H1 (cell line): ENCODE measurements at regions not wholly inside any gene's neighbourhood (a gene's known extent, or its start where the extent isn't known, plus 50 kb on each side); places are given as distances from the start of the nearest gene placed in this dataset.

Experiments used
- CTCF ChIA-PET: fragments of 300-600 bp; sonication (Branson Sonifier 250); formaldehyde crosslinking; loops from one replicate; lab custom pipeline; 2021; ENCODE audit not compliant: partially characterized antibody; lab: Charles Lee
- POLR2A ChIA-PET: fragments of 300-600 bp; sonication (Branson Sonifier 250); formaldehyde crosslinking; loops from one replicate; lab custom pipeline; 2021; ENCODE audit warnings: inconsistent platforms; ENCODE audit not compliant: partially characterized antibody; lab: Charles Lee
- DNase-seq, 2 experiments: peaks; one replicate each; pipeline versions ENCODE4 v3.0.0 to v3.0.0-alpha.2; 2010 to 2022; ENCODE audit warnings: low spot score in 2 of 2, low read depth in 1 of 2, mixed read lengths in 1 of 2
- FAIRE-seq: peaks from 2 replicates; lab custom pipeline; 2011; peaks lifted over from hg19 to GRCh38; lab: Jason Lieb, UNC
- H2AFZ ChIP-seq: 2 replicates; pipeline ENCODE4 v1.8.1; 2012; ENCODE audit warnings: low read length, inconsistent platforms
- H2AK5ac ChIP-seq: 2 replicates; pipeline ENCODE4 v1.6.1; 2013; ENCODE audit warnings: low read depth, low read length
- H2BK120ac ChIP-seq: replicated peaks from 2 replicates; pipeline ENCODE3; 2013; ENCODE audit warnings: low read depth, low read length, inconsistent platforms
- H2BK12ac ChIP-seq: 2 replicates; pipeline ENCODE4 v1.6.1; 2013; ENCODE audit warnings: low read depth, low read length
- H2BK15ac ChIP-seq: 2 replicates; pipeline ENCODE4 v1.6.1; 2013; ENCODE audit warnings: low read length
- H2BK20ac ChIP-seq: 2 replicates; pipeline ENCODE4 v1.6.1; 2013; ENCODE audit warnings: low read length
- H2BK5ac ChIP-seq: 2 replicates; pipeline ENCODE4 v1.6.1; 2013; ENCODE audit warnings: low read depth, low read length
- H3K14ac ChIP-seq: 2 replicates; pipeline ENCODE4 v1.6.1; 2013; ENCODE audit warnings: inconsistent platforms; ENCODE audit not compliant: insufficient read length
- H3K18ac ChIP-seq: 2 replicates; pipeline ENCODE4 v1.6.1; 2013; ENCODE audit warnings: low read length; ENCODE audit errors: extremely low read depth
- H3K23ac ChIP-seq: 2 replicates; pipeline ENCODE4 v1.6.1; 2013; ENCODE audit warnings: inconsistent platforms; ENCODE audit not compliant: insufficient read length
- H3K23me2 ChIP-seq: 2 replicates; pipeline ENCODE4 v1.6.1; 2013; ENCODE audit warnings: low read depth, low read length
- H3K27ac ChIP-seq: 2 replicates; pipeline ENCODE4 v1.6.1; 2011; ENCODE audit warnings: low read depth, low read length, inconsistent platforms
- H3K27me3 ChIP-seq, 4 experiments: replicated peaks in 1 of 4; 1 replicate in 1 of 4; 2 replicates in 3 of 4; pipeline versions ENCODE4 v1.6.1 to v1.8.1; 2011 to 2013; ENCODE audit warnings: low read length in 3 of 4, mild to moderate bottlenecking in 3 of 4, inconsistent platforms in 2 of 4, mixed read lengths in 2 of 4, moderate library complexity in 1 of 4; ENCODE audit not compliant: control insufficient read depth in 3 of 4, insufficient read depth in 3 of 4; ENCODE audit errors: extremely low read depth in 1 of 4
- H3K36me3 ChIP-seq, 4 experiments: 2 replicates each; pipeline versions ENCODE4 v1.6.1 to v1.8.1; 2011 to 2013; ENCODE audit warnings: mild to moderate bottlenecking in 4 of 4, low read length in 3 of 4, moderate library complexity in 2 of 4, control low read depth in 1 of 4, inconsistent platforms in 1 of 4; ENCODE audit not compliant: insufficient read depth in 4 of 4, control insufficient read depth in 2 of 4
- H3K4ac ChIP-seq: replicated peaks from 2 replicates; pipeline ENCODE3; 2013; ENCODE audit warnings: low read length, low read depth, mixed read lengths, inconsistent platforms; ENCODE audit not compliant: insufficient read length
- H3K4me1 ChIP-seq, 4 experiments: replicated peaks in 1 of 4; 1 replicate in 1 of 4; 2 replicates in 3 of 4; pipeline versions ENCODE4 v1.6.1 to v1.8.1; 2011 to 2013; ENCODE audit warnings: low read length in 3 of 4, inconsistent platforms in 2 of 4, mixed read lengths in 1 of 4; ENCODE audit not compliant: insufficient read depth in 4 of 4, control insufficient read depth in 3 of 4
- H3K4me2 ChIP-seq, 2 experiments: 2 replicates each; pipeline versions ENCODE4 v1.6.1 to v1.8.1; 2011 to 2013; ENCODE audit warnings: low read depth in 2 of 2, low read length in 2 of 2, control low read depth in 1 of 2, inconsistent platforms in 1 of 2, mild to moderate bottlenecking in 1 of 2; ENCODE audit not compliant: insufficient read depth in 1 of 2
- H3K4me3 ChIP-seq, 4 experiments: fragments of 200-600, 300-600 bp in 1 of 4; sonication (generic), shearing (Covaris generic), sonication (Bioruptor Twin) in 1 of 4; 2 replicates each; pipeline versions ENCODE4 v1.5.1 to v1.8.1; 2011 to 2016; ENCODE audit warnings: low read length in 4 of 4, low read depth in 3 of 4, control low read depth in 2 of 4, inconsistent platforms in 2 of 4, mild to moderate bottlenecking in 2 of 4, mixed read lengths in 1 of 4, moderate library complexity in 1 of 4; ENCODE audit not compliant: insufficient read depth in 2 of 4; ENCODE audit errors: extremely low read depth in 1 of 4
- H3K56ac ChIP-seq: replicated peaks from 2 replicates; pipeline ENCODE3; 2013; ENCODE audit warnings: low read depth, mild to moderate bottlenecking, mixed read lengths, low read length, inconsistent platforms; ENCODE audit not compliant: insufficient read length
- H3K79me1 ChIP-seq: 2 replicates; pipeline ENCODE4 v1.6.1; 2013; ENCODE audit warnings: low read depth, low read length, control low read depth
- H3K79me2 ChIP-seq, 2 experiments: 2 replicates each; pipeline versions ENCODE4 v1.6.1 to v1.8.1; 2012 to 2013; ENCODE audit warnings: low read length in 2 of 2, mild to moderate bottlenecking in 2 of 2, inconsistent platforms in 1 of 2; ENCODE audit not compliant: insufficient read depth in 2 of 2, control insufficient read depth in 1 of 2
- H3K9ac ChIP-seq, 4 experiments: replicated peaks in 1 of 4; 1 replicate in 1 of 4; 2 replicates in 3 of 4; pipeline versions ENCODE4 v1.6.1 to v1.8.1; 2011 to 2013; ENCODE audit warnings: low read depth in 3 of 4, low read length in 3 of 4, control low read depth in 2 of 4, mild to moderate bottlenecking in 2 of 4, moderate library complexity in 2 of 4, inconsistent platforms in 1 of 4; ENCODE audit errors: extremely low read depth in 1 of 4
- H3K9me3 ChIP-seq, 2 experiments: 2 replicates each; pipeline versions ENCODE4 v1.6.1 to v1.8.1; 2012 to 2013; ENCODE audit warnings: mild to moderate bottlenecking in 2 of 2, moderate library complexity in 2 of 2, control low read depth in 1 of 2, inconsistent platforms in 1 of 2, low read depth in 1 of 2, low read length in 1 of 2, mixed read lengths in 1 of 2; ENCODE audit not compliant: insufficient read depth in 2 of 2
- H4K20me1 ChIP-seq, 2 experiments: replicated peaks in 1 of 2; 2 replicates each; pipeline versions ENCODE3 to v1.8.1; 2011 to 2013; ENCODE audit warnings: inconsistent platforms in 2 of 2, low read length in 2 of 2, mild to moderate bottlenecking in 1 of 2; ENCODE audit not compliant: insufficient read depth in 2 of 2, control insufficient read depth in 1 of 2
- H4K5ac ChIP-seq: 2 replicates; pipeline ENCODE4 v1.6.1; 2013; ENCODE audit warnings: low read length, low read depth, mixed read lengths, inconsistent platforms; ENCODE audit not compliant: insufficient read length
- H4K8ac ChIP-seq: 2 replicates; pipeline ENCODE4 v1.8.0; 2013; ENCODE audit warnings: mild to moderate bottlenecking, moderate library complexity, low read length, inconsistent platforms; ENCODE audit not compliant: insufficient read depth; ENCODE audit errors: extremely low read depth
- H4K91ac ChIP-seq: replicated peaks from 2 replicates; pipeline ENCODE3; 2013; ENCODE audit warnings: low read length, mixed read lengths, inconsistent platforms; ENCODE audit not compliant: insufficient read length
- CBX8 ChIP-seq: fragments of 300-800, 300-1000 bp; sonication (generic); IDR thresholded peaks from 2 replicates; pipeline ENCODE4 v1.7.1; 2016; ENCODE audit warnings: low read depth, low read length, borderline replicate concordance
- CEBPB ChIP-seq: IDR thresholded peaks from 2 replicates; pipeline ENCODE4 v1.6.1; 2012; ENCODE audit warnings: low read depth, low read length
- CHD2 ChIP-seq: IDR thresholded peaks from 2 replicates; pipeline ENCODE4 v1.6.1; 2012; ENCODE audit warnings: low read length, improper control_type of control experiment
- GABPA ChIP-seq: IDR thresholded peaks from 2 replicates; pipeline ENCODE4 v1.6.1; 2011; ENCODE audit warnings: mild to moderate bottlenecking, low read length, moderate library complexity, borderline replicate concordance; ENCODE audit not compliant: insufficient read depth
- HDAC2 ChIP-seq, 2 experiments: fragments of 300-600 bp in 1 of 2; sonication (generic) in 1 of 2; IDR thresholded peaks; 2 replicates each; pipeline ENCODE4 v1.6.1; 2011 to 2012; ENCODE audit warnings: low read depth in 2 of 2, low read length in 2 of 2, mild to moderate bottlenecking in 2 of 2, moderate library complexity in 2 of 2, borderline replicate concordance in 1 of 2, inconsistent platforms in 1 of 2
- KDM1A ChIP-seq: fragments of 200-600, 300-600 bp; sonication (generic); IDR thresholded peaks from 2 replicates; pipeline ENCODE4 v1.7.1; 2016; ENCODE audit warnings: mild to moderate bottlenecking, low read length, borderline replicate concordance
- KDM4A ChIP-seq: IDR thresholded peaks from one replicate; pipeline ENCODE4 v1.7.1; 2012; ENCODE audit warnings: low read depth, mild to moderate bottlenecking, moderate library complexity, low read length, inconsistent platforms; ENCODE audit not compliant: severe bottlenecking
- POLR2A ChIP-seq, 2 experiments: IDR thresholded peaks; 1 replicate in 1 of 2; 2 replicates in 1 of 2; pipeline ENCODE4 v1.6.1; 2011; ENCODE audit warnings: low read depth in 2 of 2, low read length in 2 of 2, mild to moderate bottlenecking in 2 of 2; ENCODE audit errors: control extremely low read depth in 1 of 2
- TBP ChIP-seq: IDR thresholded peaks from 2 replicates; pipeline ENCODE4 v1.6.1; 2011; ENCODE audit warnings: low read depth, low read length, improper control_type of control experiment
- TCF12 ChIP-seq: IDR thresholded peaks from 2 replicates; pipeline ENCODE4 v1.6.1; 2011; ENCODE audit warnings: low read depth, mild to moderate bottlenecking, low read length
- WGBS, 2 experiments: shearing (Covaris generic) in 1 of 2; methylation state at CpG; one replicate each; pipeline versions ENCODE4 v1.1.6 to v1.1.7; 2013 to 2015; ENCODE audit warnings: low lambda C conversion rate in 2 of 2, mixed read lengths in 2 of 2, inconsistent platforms in 1 of 2, low coverage in 1 of 2, missing lambda C conversion rate in 1 of 2; ENCODE audit not compliant: insufficient replicate concordance in 2 of 2, insufficient coverage in 1 of 2, insufficient read length in 1 of 2; ENCODE audit errors: extremely low coverage in 1 of 2, missing lambda C conversion rate in 1 of 2; 5-methylcytosine and 5-hydroxymethylcytosine counted together

DNA sequence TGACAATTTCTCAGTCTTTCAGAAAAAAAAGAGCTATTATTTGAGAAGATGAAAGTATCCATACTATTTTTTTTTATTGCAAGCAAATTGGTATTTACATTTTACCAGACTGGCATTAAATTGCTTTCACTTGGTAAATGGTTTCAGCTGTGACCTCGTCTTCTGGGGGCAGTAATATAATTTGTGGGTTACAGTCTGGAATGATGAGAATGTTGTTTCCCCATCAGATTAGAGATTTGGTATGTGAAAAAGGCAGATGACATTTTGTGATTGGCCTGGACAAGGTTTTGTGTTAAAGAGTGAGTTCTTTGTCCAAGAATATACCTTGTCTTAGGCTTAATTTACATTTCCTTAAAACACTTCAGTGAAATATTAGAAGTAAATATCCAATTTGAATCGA, 390.1 kb upstream of the ST6GAL2 start:
- no peak overlapping the region for H4K91ac ChIP-seq
- H3K27ac ChIP-seq: no peak overlapping the region
- DNase-seq (no peak), FAIRE-seq (no peak)
- no peaks in the 10 kb centered on the region for H3K27me3 ChIP-seq
- 92% methylated on average over 2 of the region's 2 CpGs; no CpG with 5 or more reads in 1 of the 2 experiments for WGBS, 2 experiments
- H2BK5ac ChIP-seq: no peak overlapping the region
- no peak overlapping the region for H3K14ac ChIP-seq
- no peaks in the 10 kb centered on the region for H3K9me3 ChIP-seq
- H3K4me2 ChIP-seq: no peak overlapping the region
- no peak overlapping the region for H2AK5ac ChIP-seq
- TF ChIP-seq CBX8: no peak
- TF ChIP-seq KDM1A: no peak
- TF ChIP-seq TCF12: no peak
- TF ChIP-seq TBP: no peak
- no peak for TF ChIP-seq GABPA
- no peak for TF ChIP-seq CEBPB
- no peak for TF ChIP-seq CHD2
- no peak for TF ChIP-seq HDAC2 (IDR thresholded peaks at IDR 0.05; ENCODE audit: borderline replicate concordance in 1 of 2, low read depth in 2 of 2, low read length in 2 of 2)
- no peak for TF ChIP-seq KDM4A
- TF ChIP-seq POLR2A (IDR thresholded peaks at IDR 0.05; ENCODE audit: control extremely low read depth in 1 of 2, low read depth in 2 of 2, low read length in 2 of 2): no peak
- no peaks in the 10 kb centered on the region for H3K79me1 ChIP-seq
- no peak overlapping the region for H3K18ac ChIP-seq
- no peaks in the 10 kb centered on the region for H3K23me2 ChIP-seq
- ChIA-PET CTCF (interaction anchor here (0.8 to 1.1 kb wide), 2 partner anchors 18 to 22 kb away, joined by 3 read pairs; no protein-coding TSS in a partner anchor), POLR2A (no interaction called here)
- no peaks in the 10 kb centered on the region for H3K4me1 ChIP-seq
- no peak overlapping the region for H2BK15ac ChIP-seq
- H3K23ac ChIP-seq: no peak overlapping the region
- H4K5ac ChIP-seq: no peak overlapping the region
- H3K9ac ChIP-seq: no peak overlapping the region
- no peaks in the 10 kb centered on the region for H4K20me1 ChIP-seq
- H3K4ac ChIP-seq: no peak overlapping the region
- H3K4me3 ChIP-seq: no peak overlapping the region
- H3K56ac ChIP-seq: no peak overlapping the region
- H2BK20ac ChIP-seq: no peak overlapping the region
- H2BK120ac ChIP-seq: no peak overlapping the region
- no peaks in the 10 kb centered on the region for H3K36me3 ChIP-seq
- H2AFZ ChIP-seq: no peak overlapping the region
- no peak overlapping the region for H4K8ac ChIP-seq
- H2BK12ac ChIP-seq: no peak overlapping the region
- H3K79me2 ChIP-seq: no peaks in the 10 kb centered on the region
